Suprapubic skin (tissue), 4 donors: ENCODE measurements at regions not wholly inside any gene's neighbourhood (a gene's known extent, or its start where the extent isn't known, plus 50 kb on each side); places are given as distances from the start of the nearest gene placed in this dataset.

Source experiments
- CTCF ChIP-seq, 2 donors: fragments of 200-600 bp in 1 of 2; fragments of 450-650 bp in 1 of 2; sonication (generic) in 1 of 2; IDR thresholded peaks; one replicate each; pipeline ENCODE4 v1.5.1; 2016 to 2019; ENCODE audit warnings: antibody characterized with exemption in 2 of 2, mild to moderate bottlenecking in 1 of 2, moderate library complexity in 1 of 2
- EP300 ChIP-seq: sonication (generic); formaldehyde crosslinking; IDR thresholded peaks from one replicate; pipeline ENCODE4 v1.6.1; 2017; ENCODE audit warnings: antibody characterized with exemption
- POLR2A ChIP-seq, 2 donors: fragments of 450-650 bp; IDR thresholded peaks; one replicate each; pipeline ENCODE4 v1.6.1; 2017; ENCODE audit warnings: antibody characterized with exemption in 2 of 2, mild to moderate bottlenecking in 2 of 2, moderate library complexity in 2 of 2
- POLR2AphosphoS5 ChIP-seq, 3 donors: sonication (generic); formaldehyde crosslinking; IDR thresholded peaks; one replicate each; pipeline ENCODE4 v1.6.1; 2017; ENCODE audit warnings: antibody characterized with exemption in 3 of 3

DNA sequence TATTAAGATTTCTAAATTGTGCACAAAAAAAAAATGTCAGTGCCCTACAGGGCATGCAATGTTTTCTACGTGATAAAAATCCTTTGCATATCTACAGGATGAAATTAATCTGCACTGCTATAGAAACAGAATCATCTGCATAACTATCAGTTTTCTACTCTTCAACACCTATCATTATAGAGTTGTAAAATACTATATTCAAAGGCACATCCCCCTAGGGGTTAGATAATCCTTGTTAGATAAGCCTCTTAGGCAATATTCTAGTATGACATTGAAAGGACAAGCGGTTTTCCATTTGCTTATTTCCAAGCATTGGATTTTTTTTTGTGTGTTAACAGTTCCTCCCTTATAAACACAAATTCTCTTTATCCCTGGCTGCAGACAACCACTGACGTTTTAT, 98.7 kb upstream of the LAMA2 start:
- TF ChIP-seq POLR2A (IDR thresholded peaks at IDR 0.05) (no peak), CTCF (IDR thresholded peaks at IDR 0.05) (no peak), POLR2AphosphoS5 (IDR thresholded peaks at IDR 0.05) (no peak), EP300 (no peak)
